Stimulated activated CD8-positive, alpha-beta memory T cell treated with anti-CD3 and anti-CD28 coated beads, Interleukin-7, amount 100 ng/mL, for 24 hours (primary cell): ENCODE measurements at regions not wholly inside any gene's neighbourhood (a gene's known extent, or its start where the extent isn't known, plus 50 kb on each side); places are given as distances from the start of the nearest gene placed in this dataset.
"Not testable (repeated sequence)": the region's sequence is repeated elsewhere in the genome, so short reads cannot be mapped to it uniquely, and the experiment has no call there.

Experiments used
- DNase-seq: peaks from one replicate; pipeline ENCODE4 v3.0.0-alpha.2; 2020; ENCODE audit warnings: low read depth

DNA sequence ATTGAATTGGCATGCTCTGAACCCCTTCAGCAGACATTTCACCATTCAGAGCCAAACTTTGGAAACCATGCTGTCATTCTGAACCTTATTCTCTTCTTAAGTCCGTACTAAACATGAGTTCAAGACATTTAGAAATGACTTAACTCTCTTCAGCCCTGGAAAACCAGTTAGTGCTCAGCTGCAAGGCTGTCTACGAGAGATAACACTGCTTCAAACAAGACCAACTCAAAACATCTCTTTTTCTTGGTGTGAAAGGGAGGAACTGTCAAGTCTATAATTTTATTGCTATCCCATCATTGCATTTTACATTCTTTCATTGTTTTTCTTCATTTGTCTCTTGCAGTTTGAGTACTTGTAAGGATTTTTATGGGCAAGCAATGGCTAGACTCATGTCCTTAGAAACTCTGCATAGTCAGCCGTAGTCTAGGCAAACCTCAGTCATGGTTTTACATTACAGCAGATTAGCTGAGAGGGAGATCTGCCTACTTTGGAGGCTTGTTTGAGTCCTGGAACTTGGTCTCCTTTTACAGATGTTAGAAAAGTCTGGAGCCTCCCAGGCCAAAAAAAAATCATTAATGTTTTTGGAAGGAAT lies 120.6 kb upstream of the JADE1 start:
- DNase-seq: no peak

DNA sequence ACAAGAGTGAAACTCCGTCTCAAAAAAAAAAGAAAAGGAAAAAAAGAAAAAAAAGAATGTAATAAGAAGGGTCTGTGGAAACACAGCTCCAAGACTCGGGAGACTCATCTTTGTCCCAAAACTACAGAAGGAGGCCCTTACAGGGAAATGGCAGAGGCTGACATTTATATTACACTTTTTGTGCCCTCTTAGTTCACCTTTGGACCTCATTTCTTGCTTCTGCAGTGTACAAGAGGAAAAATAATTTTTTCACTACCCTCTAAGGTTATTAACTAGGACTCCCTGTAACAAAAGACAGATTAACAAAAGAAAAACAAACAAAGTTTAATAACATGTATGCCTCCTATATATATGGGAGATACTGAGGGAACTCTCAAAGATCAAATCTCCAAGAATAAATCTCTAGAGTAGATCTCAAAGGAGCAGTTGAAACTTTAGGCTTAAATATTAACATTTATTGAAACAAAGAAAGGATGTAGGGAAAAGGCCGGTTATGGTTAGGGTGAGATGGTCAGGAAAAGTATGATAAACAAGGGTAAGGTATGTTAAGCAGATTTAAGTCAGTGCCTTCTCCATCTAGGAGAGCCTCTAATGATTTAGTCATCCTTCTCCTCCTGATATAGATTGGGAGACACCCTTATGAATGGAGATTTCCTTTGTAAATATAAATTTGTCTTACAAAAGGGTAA lies 121.3 kb upstream of the JADE1 start:
- DNase-seq: no peak

GRCh38 chr4:128686810-128687209 lies 122.7 kb upstream of the JADE1 start:
- no peak for DNase-seq

GRCh38 chr4:128686032-128686465 lies 123.5 kb upstream of the JADE1 start:
- DNase-seq: no peak

GRCh38 chr4:128684016-128684415 lies 125.5 kb upstream of the JADE1 start:
- no peak for DNase-seq

GRCh38 chr4:128682942-128683666 lies 126.4 kb upstream of the JADE1 start:
- DNase-seq: no peak

- no peak for DNase-seq
These were observed 133.4 kb upstream of the JADE1 start for GRCh38 chr4:128676095-128676494.

GRCh38 chr4:128675083-128675482 lies 134.4 kb upstream of the JADE1 start:
- no peak for DNase-seq

- not testable (repeated sequence) for DNase-seq
These were observed 136.3 kb upstream of the JADE1 start for GRCh38 chr4:128673159-128673558.

GRCh38 chr4:128672596-128672995 lies 136.9 kb upstream of the JADE1 start:
- not testable (repeated sequence) for DNase-seq

DNA sequence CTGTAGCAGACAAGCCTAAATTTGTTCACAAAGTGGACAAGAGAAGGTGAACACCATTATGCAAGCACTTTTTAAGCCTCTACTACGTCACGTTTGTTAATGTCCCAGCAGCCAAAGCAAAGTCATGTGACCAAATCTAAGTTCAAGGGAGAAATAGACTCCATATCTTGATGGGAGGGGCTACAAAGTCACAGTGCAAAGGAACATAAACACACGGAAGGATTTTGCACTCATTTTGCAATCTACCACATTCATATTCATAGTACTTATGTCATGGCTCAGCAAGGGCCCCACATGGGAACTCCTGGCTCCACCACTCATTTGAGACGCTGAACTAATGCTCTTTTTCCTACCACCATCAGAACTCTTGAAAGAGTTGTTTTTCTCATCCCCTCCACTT lies 139.0 kb upstream of the JADE1 start:
- DNase-seq: no peak

- DNase-seq: no peak
These were observed 140.9 kb upstream of the JADE1 start for GRCh38 chr4:128668566-128668965.

DNA sequence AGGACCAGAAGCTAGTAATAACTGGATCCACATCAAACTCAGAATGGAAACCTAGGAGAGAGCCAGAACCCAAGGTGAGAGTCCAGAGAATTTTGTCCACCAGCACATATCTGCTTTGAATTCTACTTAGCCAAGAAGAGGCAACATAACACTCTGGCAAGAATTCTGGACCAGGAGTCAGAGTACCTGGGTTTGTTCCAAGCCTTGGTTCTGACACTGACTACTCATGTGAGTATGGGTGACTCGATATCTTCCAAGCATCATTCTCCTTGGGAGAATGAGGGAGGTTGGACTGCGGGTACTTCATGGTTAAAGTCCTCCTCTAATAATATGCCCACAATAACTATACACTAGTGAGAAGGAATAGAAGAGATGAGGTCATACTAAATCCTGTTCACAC lies 144.0 kb upstream of the JADE1 start:
- DNase-seq: no peak

DNA sequence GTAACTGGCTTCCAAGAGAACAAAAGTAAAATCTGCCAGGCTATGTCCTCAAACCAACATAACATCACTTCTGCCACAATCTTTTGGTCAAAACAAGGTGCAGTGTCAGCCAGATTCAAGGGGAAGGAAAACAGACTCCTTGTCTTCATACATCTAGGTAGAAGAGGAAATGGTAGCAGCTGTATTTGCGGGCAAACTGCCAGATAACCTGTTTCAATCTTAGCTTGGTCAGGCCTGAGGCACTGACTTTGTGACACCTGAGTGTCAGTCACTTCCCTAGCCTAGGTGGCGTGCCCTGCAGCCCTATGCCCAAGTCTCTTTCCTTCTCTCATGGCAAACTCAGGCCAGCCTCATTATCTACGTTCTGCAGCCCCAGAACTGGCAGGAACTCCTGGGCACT lies 146.2 kb upstream of the JADE1 start:
- DNase-seq: no peak

GRCh38 chr4:128661479-128661878 lies 148.0 kb upstream of the JADE1 start:
- no peak for DNase-seq

GRCh38 chr4:128660361-128661215 lies 148.9 kb upstream of the JADE1 start:
- DNase-seq: no peak

DNA sequence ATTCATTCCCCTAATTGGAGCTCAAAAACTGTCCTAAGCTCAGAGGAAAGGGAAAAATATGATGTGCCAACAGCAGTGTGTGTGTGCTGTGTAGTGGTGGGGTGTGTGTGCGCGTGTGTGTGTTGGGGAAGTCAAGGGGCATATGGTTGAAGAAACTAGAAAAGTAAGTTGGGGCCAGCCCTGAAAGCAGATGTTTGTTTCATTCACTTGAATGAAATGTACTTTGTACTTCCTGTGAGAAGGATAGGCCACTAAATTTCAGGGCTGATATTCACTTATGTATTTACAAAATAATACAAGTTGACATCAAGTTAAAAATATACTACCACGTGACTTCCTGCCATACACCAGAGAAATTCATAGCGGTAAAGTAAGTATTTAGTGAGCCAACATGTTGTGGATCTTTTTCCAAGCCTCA lies 151.3 kb upstream of the JADE1 start:
- DNase-seq: no peak

DNA sequence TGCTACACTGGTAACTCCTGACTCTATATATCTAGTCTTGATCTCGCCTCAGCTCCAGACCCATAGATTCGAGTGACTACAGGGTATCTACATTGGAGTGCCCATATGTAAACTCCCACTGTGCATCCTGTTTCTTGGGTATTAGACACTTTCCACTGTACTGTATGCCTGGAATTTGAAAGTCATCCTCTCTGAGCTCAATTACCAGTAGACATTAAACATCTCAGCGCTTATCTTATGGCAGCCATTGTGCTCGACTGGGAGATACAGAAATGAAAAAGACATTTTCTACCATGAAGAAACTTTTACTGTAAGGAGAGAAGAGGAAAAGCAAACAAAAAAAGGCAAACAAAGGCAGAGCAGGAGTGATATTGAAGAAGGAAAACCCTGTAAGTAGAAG lies 151.9 kb upstream of the JADE1 start:
- DNase-seq: no peak

GRCh38 chr4:128654465-128654864 lies 155.0 kb upstream of the JADE1 start:
- DNase-seq: no peak

DNA sequence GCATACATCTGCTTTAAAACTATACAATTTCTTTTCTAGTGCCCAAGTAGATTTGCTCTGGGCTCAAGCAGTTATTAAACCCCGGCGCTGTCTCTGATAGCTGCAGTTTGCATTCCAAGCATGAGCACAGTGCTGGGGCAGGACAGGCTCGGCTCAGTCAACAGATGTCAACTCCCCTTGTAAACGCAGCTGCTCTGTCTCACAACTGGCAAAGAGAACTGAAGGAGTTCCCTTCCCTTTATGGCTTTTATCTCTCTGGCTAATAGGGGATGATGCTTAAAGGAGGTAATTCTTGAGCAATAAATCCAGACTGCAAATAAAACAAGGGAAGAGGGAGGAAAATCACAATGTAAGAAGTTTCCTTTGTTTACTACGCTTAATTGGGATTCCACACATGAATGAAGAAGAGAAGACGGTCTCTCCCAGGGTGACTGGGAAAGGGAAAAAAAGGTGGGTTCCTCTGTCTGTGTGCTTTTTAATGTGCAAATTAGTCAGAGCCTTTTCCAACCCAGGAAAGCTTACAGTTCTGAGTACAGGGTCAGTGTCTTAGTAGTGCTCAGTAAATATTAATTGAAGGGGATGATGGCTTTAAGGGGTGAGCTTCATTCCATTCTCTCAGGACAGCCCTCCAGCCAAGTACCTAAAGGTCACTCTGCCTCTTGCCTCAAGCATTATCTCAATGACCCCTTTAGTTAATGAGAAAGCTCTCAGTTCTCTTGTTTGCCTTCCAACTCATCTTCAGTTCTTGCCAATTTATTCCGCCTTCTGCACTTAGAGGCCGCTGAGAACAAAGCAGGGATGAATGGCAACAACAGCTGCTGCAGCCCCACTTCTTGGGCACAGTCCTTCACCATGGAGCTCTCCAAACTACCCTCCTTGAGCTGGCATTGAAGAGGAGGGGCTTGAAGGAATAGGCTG lies 155.7 kb upstream of the JADE1 start:
- no peak for DNase-seq

- no peak for DNase-seq
These were observed 159.8 kb upstream of the JADE1 start for GRCh38 chr4:128649575-128650205.
